ENCODE measurements at regions not wholly inside any gene's neighbourhood (a gene's known extent, or its start where the extent isn't known, plus 50 kb on each side); places are given as distances from the start of the nearest gene placed in this dataset.

DNA sequence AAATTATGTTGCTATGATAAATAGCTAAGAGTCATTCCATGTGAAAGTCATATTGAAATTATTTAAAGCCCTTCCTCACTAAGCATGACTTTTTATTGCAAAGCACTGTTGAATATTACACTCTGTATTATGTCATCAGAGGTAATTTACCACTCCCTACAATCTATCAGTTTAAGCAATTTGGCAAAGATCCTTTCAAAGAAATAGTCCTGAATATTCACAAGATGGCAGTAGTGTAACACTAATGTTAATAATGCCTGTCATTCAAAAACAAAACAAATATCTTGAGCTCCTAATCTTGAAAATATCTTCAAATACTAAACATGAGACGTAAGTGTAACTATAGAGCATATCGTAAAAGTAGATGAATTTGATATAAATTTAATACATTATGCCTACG, 208.6 kb upstream of the TECRL start:
- intact Hi-C loops (cut with DNase I; ENCODE audit: low total_unique reads), result no loop called here
- Histone ChIP-seq H3K9me3 (no peaks in the 10 kb centered on the region), H3K27me3 (no peaks in the 10 kb centered on the region), H3K27ac (no peak overlapping the region), H3K4me3 (no peak overlapping the region), H3K4me1 (no peaks in the 10 kb centered on the region), H3K36me3 (no peaks in the 10 kb centered on the region)
- no peak for DNase-seq
- no peak for TF ChIP-seq POLR2A (IDR thresholded peaks at IDR 0.05)
- TF ChIP-seq, protein P1, sequence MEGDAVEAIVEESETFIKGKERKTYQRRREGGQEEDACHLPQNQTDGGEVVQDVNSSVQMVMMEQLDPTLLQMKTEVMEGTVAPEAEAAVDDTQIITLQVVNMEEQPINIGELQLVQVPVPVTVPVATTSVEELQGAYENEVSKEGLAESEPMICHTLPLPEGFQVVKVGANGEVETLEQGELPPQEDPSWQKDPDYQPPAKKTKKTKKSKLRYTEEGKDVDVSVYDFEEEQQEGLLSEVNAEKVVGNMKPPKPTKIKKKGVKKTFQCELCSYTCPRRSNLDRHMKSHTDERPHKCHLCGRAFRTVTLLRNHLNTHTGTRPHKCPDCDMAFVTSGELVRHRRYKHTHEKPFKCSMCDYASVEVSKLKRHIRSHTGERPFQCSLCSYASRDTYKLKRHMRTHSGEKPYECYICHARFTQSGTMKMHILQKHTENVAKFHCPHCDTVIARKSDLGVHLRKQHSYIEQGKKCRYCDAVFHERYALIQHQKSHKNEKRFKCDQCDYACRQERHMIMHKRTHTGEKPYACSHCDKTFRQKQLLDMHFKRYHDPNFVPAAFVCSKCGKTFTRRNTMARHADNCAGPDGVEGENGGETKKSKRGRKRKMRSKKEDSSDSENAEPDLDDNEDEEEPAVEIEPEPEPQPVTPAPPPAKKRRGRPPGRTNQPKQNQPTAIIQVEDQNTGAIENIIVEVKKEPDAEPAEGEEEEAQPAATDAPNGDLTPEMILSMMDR (IDR thresholded peaks at IDR 0.05), result no peak

DNA sequence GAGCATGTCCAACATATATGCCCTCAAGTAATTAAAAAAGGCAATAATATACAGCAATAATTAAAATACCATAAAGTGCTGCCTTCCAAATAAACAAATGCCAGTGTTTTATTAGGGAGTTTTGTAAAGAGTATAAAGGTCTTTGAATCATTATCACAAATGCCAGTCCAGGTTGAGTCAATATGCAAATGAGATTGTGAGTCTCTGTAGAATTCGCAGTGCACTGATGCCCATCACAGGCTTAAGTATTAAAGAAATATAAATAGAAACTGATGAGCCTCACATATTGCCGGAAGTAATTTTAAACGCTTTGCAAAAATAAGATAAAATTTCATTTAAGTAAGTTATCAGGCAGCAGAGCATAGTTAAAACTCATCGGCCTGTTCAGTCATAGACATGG, 205.0 kb upstream of the TECRL start:
- TF ChIP-seq, protein P1 (IDR thresholded peaks at IDR 0.05), result no peak
- no peak for TF ChIP-seq POLR2A (IDR thresholded peaks at IDR 0.05)
- Histone ChIP-seq H3K27me3 (no peaks in the 10 kb centered on the region), H3K27ac (no peak overlapping the region), H3K36me3 (no peaks in the 10 kb centered on the region), H3K4me1 (no peaks in the 10 kb centered on the region), H3K4me3 (no peak overlapping the region), H3K9me3 (no peaks in the 10 kb centered on the region)
- intact Hi-C loops (cut with DNase I; ENCODE audit: low total_unique reads), result no loop called here
- no peak for DNase-seq

GRCh38 chr4:64613046-64613445, 203.8 kb upstream of the TECRL start:
- H3K4me3 ChIP-seq, result no peak overlapping the region
- no peaks in the 10 kb centered on the region for H3K4me1 ChIP-seq
- no peak for DNase-seq
- intact Hi-C loops (cut with DNase I; ENCODE audit: low total_unique reads), result no loop called here
- H3K27ac ChIP-seq, result no peak overlapping the region
- H3K27me3 ChIP-seq, result no peaks in the 10 kb centered on the region
- H3K36me3 ChIP-seq, result no peaks in the 10 kb centered on the region
- TF ChIP-seq, protein P1 (IDR thresholded peaks at IDR 0.05), result no peak
- TF ChIP-seq POLR2A (IDR thresholded peaks at IDR 0.05), result no peak
- H3K9me3 ChIP-seq, result no peaks in the 10 kb centered on the region

GRCh38 chr4:64598066-64598465, 188.8 kb upstream of the TECRL start:
- H3K9me3 ChIP-seq, result no peaks in the 10 kb centered on the region
- H3K27ac ChIP-seq, result no peak overlapping the region
- H3K27me3 ChIP-seq, result no peaks in the 10 kb centered on the region
- intact Hi-C loops (cut with DNase I; ENCODE audit: low total_unique reads), result no loop called here
- no peak for DNase-seq
- TF ChIP-seq, protein P1 (IDR thresholded peaks at IDR 0.05), result no peak
- TF ChIP-seq POLR2A (IDR thresholded peaks at IDR 0.05), result no peak
- no peaks in the 10 kb centered on the region for H3K36me3 ChIP-seq
- H3K4me3 ChIP-seq, result no peak overlapping the region
- H3K4me1 ChIP-seq, result no peaks in the 10 kb centered on the region

- Histone ChIP-seq H3K27ac (no peak overlapping the region), H3K4me3 (no peak overlapping the region), H3K4me1 (no peaks in the 10 kb centered on the region), H3K36me3 (no peaks in the 10 kb centered on the region), H3K9me3 (no peaks in the 10 kb centered on the region), H3K27me3 (no peaks in the 10 kb centered on the region)
- TF ChIP-seq, protein P1 (IDR thresholded peaks at IDR 0.05), result no peak
- TF ChIP-seq POLR2A (IDR thresholded peaks at IDR 0.05), result no peak
- intact Hi-C loops (cut with DNase I; ENCODE audit: low total_unique reads), result no loop called here
- no peak for DNase-seq
Measured at GRCh38 chr4:64594723-64595122, 185.5 kb upstream of the TECRL start.

Measured in uterus (tissue), 3 donors.